ENCODE measurements at regions not wholly inside any gene's neighbourhood (a gene's known extent, or its start where the extent isn't known, plus 50 kb on each side); places are given as distances from the start of the nearest gene placed in this dataset.

- no peak for DNase-seq (ENCODE audit: low read depth, low spot score)
- no peak overlapping the region for H3K27ac ChIP-seq
Observed at GRCh38 chr1:116318897-116319296, 54.1 kb upstream of the ATP1A1 start.

- DNase-seq (ENCODE audit: low read depth, low spot score) = no peak
Observed at GRCh38 chr1:116320874-116321273, 52.2 kb upstream of the ATP1A1 start.

GRCh38 chr1:116321766-116322175, 51.3 kb upstream of the ATP1A1 start:
- no peak for DNase-seq (ENCODE audit: low read depth, low spot score)
- H3K27ac ChIP-seq = no peak overlapping the region

More at GRCh38 chr1:116320874-116321273, 52.2 kb upstream of the ATP1A1 start:
- H3K27ac ChIP-seq = no peak overlapping the region

- no peak overlapping the region for H3K27ac ChIP-seq
Observed at GRCh38 chr1:116322752-116323405, 50.2 kb upstream of the ATP1A1 start.

More at GRCh38 chr1:116322752-116323405, 50.2 kb upstream of the ATP1A1 start:
- DNase-seq (ENCODE audit: low read depth, low spot score) = no peak
